Right lobe of liver (tissue), 6 donors: ENCODE measurements at regions not wholly inside any gene's neighbourhood (a gene's known extent, or its start where the extent isn't known, plus 50 kb on each side); places are given as distances from the start of the nearest gene placed in this dataset.
"Not testable (repeated sequence)": the region's sequence is repeated elsewhere in the genome, so short reads cannot be mapped to it uniquely, and the experiment has no call there.

Experiments used
- ATAC-seq, 4 donors: fragments of 200-7000 bp; cut with Tn5 transposase; one replicate each; pipeline ENCODE4 v1.9.1; 2020; ENCODE audit warnings: mild to moderate bottlenecking in 4 of 4, moderate library complexity in 4 of 4
- DNase-seq, 3 donors: peaks; one replicate each; pipeline ENCODE4 v3.0.0-alpha.2; 2020
- H3K27ac ChIP-seq, 3 donors: fragments of 200-600 bp; one replicate each; pipeline ENCODE4 v1.8.0; 2022
- H3K27me3 ChIP-seq, 2 donors: fragments of 200-600 bp; one replicate each; pipeline ENCODE4 v1.8.0; 2022
- H3K36me3 ChIP-seq, 4 donors: fragments of 200-600 bp; sonication (generic) in 1 of 4; one replicate each; pipeline versions ENCODE4 v1.5.1 to v1.8.0; 2017 to 2022; ENCODE audit warnings: control low read depth in 1 of 4
- H3K4me1 ChIP-seq, 4 donors: fragments of 200-600 bp; sonication (generic) in 1 of 4; one replicate each; pipeline versions ENCODE4 v1.5.1 to v1.8.0; 2017 to 2022; ENCODE audit warnings: control low read depth in 1 of 4
- H3K4me3 ChIP-seq, 3 donors: fragments of 200-600 bp; one replicate each; pipeline ENCODE4 v1.8.0; 2022
- H3K9me3 ChIP-seq, 4 donors: fragments of 200-600 bp; sonication (generic) in 1 of 4; one replicate each; pipeline versions ENCODE4 v1.5.1 to v1.8.0; 2017 to 2022; ENCODE audit warnings: control low read depth in 1 of 4
- CTCF ChIP-seq, 4 donors: fragments of 200-600 bp in 3 of 4; fragments of 450-650 bp in 1 of 4; IDR thresholded peaks; one replicate each; pipeline versions ENCODE4 v1.5.1 to v1.8.0; 2016 to 2022; ENCODE audit warnings: antibody characterized with exemption in 4 of 4, mild to moderate bottlenecking in 2 of 4
- POLR2A ChIP-seq: fragments of 450-650 bp; IDR thresholded peaks from one replicate; pipeline ENCODE4 v1.6.1; 2017; ENCODE audit warnings: antibody characterized with exemption, mild to moderate bottlenecking
- WGBS: methylation state at CpG from one replicate; pipeline ENCODE4 v1.1.6; 2018; ENCODE audit warnings: low coverage, low lambda C conversion rate; ENCODE audit not compliant: insufficient coverage; ENCODE audit errors: missing lambda C conversion rate; 5-methylcytosine and 5-hydroxymethylcytosine counted together
- intact Hi-C, 2 donors: fragments of 100-400 bp; cut with DNase I; formaldehyde crosslinking; loops; one replicate each; pipeline versions ENCODE4 v1.11.2 to v1.14.1; 2022
- donor health status: DM: no; HTN: yes; CAD: no.
- donor health status: DM: no; HTN: no; CAD: no.
- donor health status: DM: no; HTN: no; CAD: no.
- donor health status: DM: no; HTN: yes; CAD: no.
- donor health status: DM: no; HTN: yes; CAD: no.

- no peak for DNase-seq
- WGBS: 44% methylated on average over 6 of the region's 6 CpGs
- Histone ChIP-seq H3K4me1 (no peaks in the 10 kb centered on the region), H3K36me3 (no peaks in the 10 kb centered on the region), H3K4me3 (no peak overlapping the region), H3K9me3 (no peaks in the 10 kb centered on the region), H3K27me3 (no peaks in the 10 kb centered on the region), H3K27ac (no peak overlapping the region)
- intact Hi-C loops: no loop called here
- no peak for TF ChIP-seq POLR2A
- no peak for TF ChIP-seq CTCF (IDR thresholded peaks at IDR 0.05)
- no peak for ATAC-seq
Measured at GRCh38 chr10:10726101-10726500, 291.6 kb upstream of the CELF2 start.

GRCh38 chr10:10727411-10727810 lies 290.3 kb upstream of the CELF2 start:
- H3K27me3 ChIP-seq, H3K4me3 ChIP-seq, ATAC-seq, H3K27ac ChIP-seq, H3K4me1 ChIP-seq, DNase-seq, H3K36me3 ChIP-seq, intact Hi-C loops, H3K9me3 ChIP-seq: not testable (repeated sequence)
- WGBS: 84% methylated on average over 13 of the region's 14 CpGs

- intact Hi-C loops: no loop called here
- DNase-seq: no peak
- no peak for TF ChIP-seq CTCF (IDR thresholded peaks at IDR 0.05)
- WGBS: 63% methylated on average over 5 of the region's 5 CpGs
- Histone ChIP-seq H3K27ac (no peak overlapping the region), H3K27me3 (no peaks in the 10 kb centered on the region), H3K36me3 (no peaks in the 10 kb centered on the region), H3K9me3 (no peaks in the 10 kb centered on the region), H3K4me1 (no peaks in the 10 kb centered on the region), H3K4me3 (no peak overlapping the region)
- no peak for ATAC-seq
Measured at GRCh38 chr10:10727812-10728211, 289.9 kb upstream of the CELF2 start.

- Histone ChIP-seq H3K9me3 (no peaks in the 10 kb centered on the region), H3K4me3 (no peak overlapping the region), H3K4me1 (no peaks in the 10 kb centered on the region), H3K27me3 (no peaks in the 10 kb centered on the region), H3K36me3 (no peaks in the 10 kb centered on the region), H3K27ac (no peak overlapping the region)
- ATAC-seq (no peak), DNase-seq (no peak)
- WGBS: 41% methylated on average over 5 of the region's 5 CpGs
- intact Hi-C loops: no loop called here
- no peak for TF ChIP-seq POLR2A
- TF ChIP-seq CTCF (IDR thresholded peaks at IDR 0.05): no peak
Measured at GRCh38 chr10:10730471-10731043, 287.1 kb upstream of the CELF2 start.

DNA sequence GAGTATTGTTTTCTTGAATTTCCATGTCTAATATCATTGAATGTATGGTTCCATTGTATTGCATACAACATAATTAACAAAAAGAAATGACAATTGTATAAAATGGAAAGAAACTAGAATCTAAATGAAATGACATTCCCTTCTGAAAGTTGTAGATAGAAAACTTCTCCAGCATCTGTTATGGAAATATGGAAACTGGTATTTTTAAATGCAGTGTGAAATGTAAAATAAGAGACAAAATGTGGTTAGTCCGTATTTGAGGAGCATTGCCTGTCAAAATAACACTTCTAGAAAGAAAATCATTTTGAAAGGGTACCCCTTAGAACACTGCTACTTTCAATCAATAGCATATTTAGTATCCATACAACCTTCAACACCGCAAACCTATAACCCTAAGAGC lies 286.3 kb upstream of the CELF2 start:
- DNase-seq (no peak), ATAC-seq (no peak)
- no peaks in the 10 kb centered on the region for H3K36me3 ChIP-seq
- TF ChIP-seq POLR2A (no peak), CTCF (IDR thresholded peaks at IDR 0.05) (no peak)
- 40% methylated on average over 2 of the region's 2 CpGs for WGBS
- no peaks in the 10 kb centered on the region for H3K4me1 ChIP-seq
- intact Hi-C loops: no loop called here
- no peaks in the 10 kb centered on the region for H3K27me3 ChIP-seq
- no peak overlapping the region for H3K27ac ChIP-seq
- H3K4me3 ChIP-seq: no peak overlapping the region
- H3K9me3 ChIP-seq: no peaks in the 10 kb centered on the region
